ENCODE measurements at regions not wholly inside any gene's neighbourhood (a gene's known extent, or its start where the extent isn't known, plus 50 kb on each side); places are given as distances from the start of the nearest gene placed in this dataset.
"Not testable (repeated sequence)": the region's sequence is repeated elsewhere in the genome, so short reads cannot be mapped to it uniquely, and the experiment has no call there.

- no peak for DNase-seq (ENCODE audit: low spot score)
- TF ChIP-seq, protein P1, sequence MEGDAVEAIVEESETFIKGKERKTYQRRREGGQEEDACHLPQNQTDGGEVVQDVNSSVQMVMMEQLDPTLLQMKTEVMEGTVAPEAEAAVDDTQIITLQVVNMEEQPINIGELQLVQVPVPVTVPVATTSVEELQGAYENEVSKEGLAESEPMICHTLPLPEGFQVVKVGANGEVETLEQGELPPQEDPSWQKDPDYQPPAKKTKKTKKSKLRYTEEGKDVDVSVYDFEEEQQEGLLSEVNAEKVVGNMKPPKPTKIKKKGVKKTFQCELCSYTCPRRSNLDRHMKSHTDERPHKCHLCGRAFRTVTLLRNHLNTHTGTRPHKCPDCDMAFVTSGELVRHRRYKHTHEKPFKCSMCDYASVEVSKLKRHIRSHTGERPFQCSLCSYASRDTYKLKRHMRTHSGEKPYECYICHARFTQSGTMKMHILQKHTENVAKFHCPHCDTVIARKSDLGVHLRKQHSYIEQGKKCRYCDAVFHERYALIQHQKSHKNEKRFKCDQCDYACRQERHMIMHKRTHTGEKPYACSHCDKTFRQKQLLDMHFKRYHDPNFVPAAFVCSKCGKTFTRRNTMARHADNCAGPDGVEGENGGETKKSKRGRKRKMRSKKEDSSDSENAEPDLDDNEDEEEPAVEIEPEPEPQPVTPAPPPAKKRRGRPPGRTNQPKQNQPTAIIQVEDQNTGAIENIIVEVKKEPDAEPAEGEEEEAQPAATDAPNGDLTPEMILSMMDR (IDR thresholded peaks at IDR 0.05; ENCODE audit: extremely low read depth, insufficient read depth, missing control alignments) = no peak
- in situ Hi-C loops (cut with MboI; ENCODE audit: low pct_unique_long_range_greater_than_20kb, low sequenced_read_pairs, unreplicated experiment) = no loop called here
Observed at GRCh38 chr10:70985824-70986622, 97.7 kb upstream of the PCBD1 start.

GRCh38 chr10:70986623-70986950 is 98.2 kb upstream of the PCBD1 start:
- DNase-seq (ENCODE audit: low spot score) = no peak
- in situ Hi-C loops (cut with MboI; ENCODE audit: low pct_unique_long_range_greater_than_20kb, low sequenced_read_pairs, unreplicated experiment) = no loop called here

DNA sequence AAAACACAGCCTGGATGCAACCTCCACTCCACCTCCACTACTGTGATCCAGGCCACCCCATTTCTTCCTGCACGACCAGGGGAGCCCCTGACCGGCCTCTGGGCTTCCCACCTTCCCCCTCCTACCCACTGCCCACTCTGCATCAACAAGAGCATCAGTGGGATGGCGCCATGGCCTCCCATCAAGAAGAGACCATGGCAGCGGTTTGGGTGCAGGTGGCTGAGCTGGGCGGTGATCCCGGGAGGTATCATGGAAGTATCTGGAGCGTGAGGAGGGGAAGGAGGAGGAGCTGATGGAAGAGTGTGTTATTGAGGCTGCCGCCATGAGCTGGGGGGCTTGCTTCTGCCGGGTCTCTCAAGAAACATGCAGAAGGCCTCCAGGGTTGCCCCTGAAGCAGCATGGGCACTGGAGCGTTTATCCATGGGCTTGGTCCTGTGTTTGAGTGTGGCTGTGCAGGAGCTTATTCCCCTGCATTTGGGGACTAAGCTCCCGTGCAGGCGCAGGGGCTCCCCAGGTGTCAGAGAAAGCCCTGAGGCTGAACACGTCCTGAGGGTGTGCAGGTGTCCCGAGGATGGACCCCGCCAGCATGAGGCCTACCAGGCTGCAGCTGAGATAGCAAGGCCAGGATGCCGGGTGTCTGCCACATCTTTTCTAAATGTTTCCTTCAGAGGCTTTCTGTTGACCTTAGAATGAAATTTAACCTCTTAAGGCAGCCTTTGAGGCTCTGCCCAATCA is 99.2 kb upstream of the PCBD1 start:
- in situ Hi-C loops (cut with MboI; ENCODE audit: low pct_unique_long_range_greater_than_20kb, low sequenced_read_pairs, unreplicated experiment) = no loop called here
- DNase-seq (ENCODE audit: low spot score) = no peak

More at GRCh38 chr10:70986623-70986950, 98.2 kb upstream of the PCBD1 start:
- TF ChIP-seq, protein P1 (IDR thresholded peaks at IDR 0.05; ENCODE audit: extremely low read depth, insufficient read depth, missing control alignments) = no peak

GRCh38 chr10:70990156-70990555 is 101.8 kb upstream of the PCBD1 start:
- DNase-seq (ENCODE audit: low spot score); in situ Hi-C loops (cut with MboI; ENCODE audit: low pct_unique_long_range_greater_than_20kb, low sequenced_read_pairs, unreplicated experiment): not testable (repeated sequence)

More for the DNA sequence above, 99.2 kb upstream of the PCBD1 start:
- TF ChIP-seq, protein P1 (IDR thresholded peaks at IDR 0.05; ENCODE audit: extremely low read depth, insufficient read depth, missing control alignments) = no peak

GRCh38 chr10:70990681-70991080 is 102.3 kb upstream of the PCBD1 start:
- TF ChIP-seq, protein P1 (IDR thresholded peaks at IDR 0.05; ENCODE audit: extremely low read depth, insufficient read depth, missing control alignments) = no peak
- in situ Hi-C loops (cut with MboI; ENCODE audit: low pct_unique_long_range_greater_than_20kb, low sequenced_read_pairs, unreplicated experiment) = no loop called here
- DNase-seq (ENCODE audit: low spot score) = no peak

DNA sequence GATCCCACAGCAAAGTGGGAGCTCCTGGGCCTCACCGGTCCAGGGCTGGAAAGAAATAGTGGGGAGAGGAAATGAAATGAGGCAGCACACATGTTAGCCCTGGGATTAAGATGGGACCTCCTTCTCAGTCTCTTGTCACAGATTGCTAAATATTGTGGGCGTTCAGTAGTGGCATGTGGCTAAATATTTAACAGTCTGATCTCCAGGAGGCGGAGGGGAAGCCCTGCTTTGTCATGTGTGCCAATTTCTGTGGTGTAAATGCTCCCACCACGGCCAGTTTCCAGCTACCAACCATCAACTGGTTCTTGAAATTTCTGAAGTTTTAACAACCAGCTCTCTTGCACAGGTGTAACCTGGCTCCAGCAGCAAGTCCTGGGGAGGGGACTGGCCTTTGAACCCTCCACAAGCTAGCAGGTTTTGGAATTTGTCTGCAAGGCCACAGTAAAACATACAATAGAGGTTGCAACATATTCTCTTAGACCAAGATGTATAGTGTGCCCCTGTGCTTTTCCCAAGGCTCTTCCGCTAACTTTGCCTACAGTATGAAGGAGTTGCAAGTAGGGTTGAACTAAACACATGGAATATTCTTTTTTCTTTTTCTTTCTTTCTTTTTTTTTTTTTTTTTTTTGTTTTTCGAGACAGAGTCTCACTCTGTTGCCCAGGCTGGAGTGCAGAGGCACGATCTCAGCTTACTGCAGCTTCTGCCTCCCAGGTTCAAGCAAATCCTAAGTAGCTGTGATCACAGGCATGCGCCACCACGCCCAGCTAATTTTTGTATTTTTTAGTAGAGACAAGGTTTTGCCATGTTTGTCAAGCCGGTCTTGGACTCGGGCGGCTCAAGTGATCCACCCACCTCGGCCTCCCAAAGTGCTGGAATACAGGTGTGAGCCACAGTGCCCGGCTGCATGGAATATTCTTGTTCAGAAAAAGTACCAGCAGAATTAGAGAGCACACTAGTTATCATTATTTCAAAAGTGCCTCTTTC is 103.1 kb upstream of the PCBD1 start:
- in situ Hi-C loops (cut with MboI; ENCODE audit: low pct_unique_long_range_greater_than_20kb, low sequenced_read_pairs, unreplicated experiment) = no loop called here
- DNase-seq (ENCODE audit: low spot score) = no peak

More for the DNA sequence above, 103.1 kb upstream of the PCBD1 start:
- TF ChIP-seq, protein P1 (IDR thresholded peaks at IDR 0.05; ENCODE audit: extremely low read depth, insufficient read depth, missing control alignments) = no peak
